RWPE2 (cell line): ENCODE measurements at regions not wholly inside any gene's neighbourhood (a gene's known extent, or its start where the extent isn't known, plus 50 kb on each side); places are given as distances from the start of the nearest gene placed in this dataset.
A peak's percentile ranks its signal among the peaks of the same experiment; 100 is the strongest.
"Not testable (repeated sequence)": the region's sequence is repeated elsewhere in the genome, so short reads cannot be mapped to it uniquely, and the experiment has no call there.

Source experiments
- ATAC-seq: fragments of 200-7000 bp; cut with Tn5 transposase; 3 replicates; pipeline ENCODE4 v1.9.1; 2021; ENCODE audit warnings: low read depth
- DNase-seq: peaks from one replicate; pipeline ENCODE4 v3.0.0-alpha.2; 2020; ENCODE audit warnings: low spot score
- H3K27ac ChIP-seq: fragments of 450-650 bp; 2 replicates; pipeline ENCODE4 v1.5.1; 2017; ENCODE audit warnings: mild to moderate bottlenecking; ENCODE audit not compliant: poor library complexity, severe bottlenecking
- H3K27me3 ChIP-seq: fragments of 250-450 bp; sonication (Bioruptor Pico); 2 replicates; pipeline ENCODE4 v1.5.1; 2021; ENCODE audit warnings: mild to moderate bottlenecking, moderate library complexity; ENCODE audit not compliant: insufficient read depth, poor library complexity, severe bottlenecking
- H3K36me3 ChIP-seq: fragments of 250-450 bp; sonication (Bioruptor Pico); 2 replicates; pipeline ENCODE4 v1.5.1; 2020; ENCODE audit warnings: low read depth, mild to moderate bottlenecking, moderate library complexity
- H3K4me1 ChIP-seq: fragments of 250-450 bp; sonication (Bioruptor Pico); 2 replicates; pipeline ENCODE4 v1.5.1; 2021; ENCODE audit warnings: mild to moderate bottlenecking, moderate library complexity; ENCODE audit not compliant: insufficient read depth, poor library complexity, severe bottlenecking
- H3K4me3 ChIP-seq: fragments of 250-450 bp; sonication (Bioruptor Pico); 2 replicates; pipeline ENCODE4 v1.5.1; 2021; ENCODE audit warnings: mild to moderate bottlenecking, moderate library complexity; ENCODE audit not compliant: severe bottlenecking
- H3K9me3 ChIP-seq: fragments of 250-450 bp; sonication (Bioruptor Pico); 2 replicates; pipeline ENCODE4 v1.5.1; 2021; ENCODE audit warnings: mild to moderate bottlenecking, moderate library complexity; ENCODE audit not compliant: severe bottlenecking
- CTCF ChIP-seq: fragments of 450-650 bp; IDR thresholded peaks from one replicate; pipeline ENCODE4 v1.5.1; 2017; ENCODE audit warnings: mild to moderate bottlenecking, moderate library complexity; ENCODE audit not compliant: poor library complexity, severe bottlenecking

DNA sequence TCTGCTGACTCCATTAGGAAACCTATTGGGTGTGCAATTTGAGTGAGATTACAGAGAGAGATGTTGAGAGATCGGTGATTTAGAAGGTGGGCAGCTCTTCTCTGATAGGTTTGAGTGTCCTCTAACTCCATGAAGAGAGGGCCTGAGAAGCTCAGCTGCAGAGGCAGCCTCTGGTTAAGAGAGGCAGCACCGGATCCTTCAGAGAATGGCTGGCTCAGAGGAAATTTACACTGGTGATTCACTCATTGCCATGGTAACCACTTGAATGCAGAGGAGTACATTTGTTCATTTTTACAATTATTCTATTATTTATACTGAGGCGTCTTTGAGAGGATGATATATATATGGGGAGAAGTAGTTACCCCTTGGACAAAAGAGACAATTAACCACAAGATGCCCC, 171.7 kb downstream of the PDGFRA start:
- Histone ChIP-seq H3K9me3 (no peaks in the 10 kb centered on the region), H3K36me3 (no peaks in the 10 kb centered on the region), H3K4me3 (no peak overlapping the region), H3K27ac (no peak overlapping the region), H3K27me3 (no peaks in the 10 kb centered on the region), H3K4me1 (no peaks in the 10 kb centered on the region)
- no peak for DNase-seq
- ATAC-seq, result peak; percentile 87
- TF ChIP-seq CTCF, result no peak

DNA sequence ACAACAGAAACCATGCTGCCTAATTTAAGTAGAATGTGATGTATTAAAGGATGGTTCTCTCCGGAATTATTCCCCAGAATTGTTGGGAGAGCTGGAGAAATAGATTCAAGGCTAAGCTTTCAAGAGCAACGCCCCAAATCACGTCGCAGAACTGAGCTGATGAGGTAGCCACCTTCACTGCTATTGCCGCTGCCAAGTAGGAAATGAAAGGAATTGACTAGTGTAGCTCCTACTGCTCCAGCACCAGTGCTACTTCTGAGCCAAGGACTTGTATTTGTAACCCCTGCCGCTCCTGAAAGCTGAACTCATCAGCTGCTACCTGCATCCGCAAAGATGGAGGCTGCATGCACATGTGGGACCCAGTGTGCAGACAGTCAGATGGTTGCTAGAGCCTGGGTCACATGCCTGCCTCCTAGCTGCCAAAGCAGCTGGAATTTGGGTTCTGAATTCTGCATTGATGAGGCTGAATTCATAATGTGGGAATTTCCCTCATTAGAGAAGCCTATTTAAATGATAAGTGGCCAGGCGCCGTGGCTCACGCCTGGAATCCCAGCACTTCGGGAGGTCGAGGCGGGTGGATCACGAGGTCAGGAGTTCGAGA, 173.9 kb downstream of the PDGFRA start:
- no peak for TF ChIP-seq CTCF
- Histone ChIP-seq H3K4me1 (no peaks in the 10 kb centered on the region), H3K27me3 (no peaks in the 10 kb centered on the region), H3K27ac (no peak overlapping the region), H3K4me3 (no peak overlapping the region), H3K36me3 (no peaks in the 10 kb centered on the region), H3K9me3 (no peaks in the 10 kb centered on the region)
- DNase-seq (no peak), ATAC-seq (no peak)

- H3K4me3 ChIP-seq, result no peak overlapping the region
- DNase-seq, result no peak
- no peaks in the 10 kb centered on the region for H3K9me3 ChIP-seq
- H3K27ac ChIP-seq, result no peak overlapping the region
- ATAC-seq, result no peak
- no peaks in the 10 kb centered on the region for H3K27me3 ChIP-seq
- no peak for TF ChIP-seq CTCF
- H3K36me3 ChIP-seq, result no peaks in the 10 kb centered on the region
- H3K4me1 ChIP-seq, result no peaks in the 10 kb centered on the region
Observed at GRCh38 chr4:54403700-54404453, 174.8 kb downstream of the PDGFRA start.

DNA sequence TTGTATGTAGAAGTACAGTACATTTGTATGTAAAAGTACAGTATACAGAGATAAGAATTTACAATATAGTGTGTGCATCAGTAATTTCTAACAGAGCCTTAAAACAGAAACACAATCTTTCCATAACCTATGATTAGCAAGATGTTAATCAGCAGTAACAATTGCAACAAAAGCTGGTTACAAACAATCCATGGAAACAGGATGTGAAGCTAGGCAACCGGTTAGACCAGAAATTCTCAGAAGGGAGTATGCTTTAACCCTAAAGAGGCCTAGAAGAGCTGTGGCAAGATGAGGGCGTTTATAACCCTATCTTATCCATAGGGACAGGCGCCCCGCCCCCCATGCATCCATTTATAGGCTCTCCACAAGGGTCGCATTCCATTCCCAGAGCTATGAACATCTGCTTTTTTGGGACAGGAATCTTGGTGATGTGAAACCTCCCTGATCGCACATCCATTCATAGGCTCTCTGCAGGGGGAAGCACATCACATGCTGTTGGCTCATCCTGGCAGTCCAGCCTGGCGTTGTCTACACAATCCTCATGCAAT, 180.3 kb downstream of the PDGFRA start:
- ATAC-seq, DNase-seq: not testable (repeated sequence)

GRCh38 chr4:54414545-54414944, 185.5 kb downstream of the PDGFRA start:
- H3K27ac ChIP-seq, result no peak overlapping the region
- H3K4me3 ChIP-seq, result no peak overlapping the region

More for the DNA sequence above, 180.3 kb downstream of the PDGFRA start:
- not testable (repeated sequence) for H3K4me3 ChIP-seq, H3K27me3 ChIP-seq, H3K9me3 ChIP-seq, H3K4me1 ChIP-seq, H3K27ac ChIP-seq, H3K36me3 ChIP-seq

More at GRCh38 chr4:54414545-54414944, 185.5 kb downstream of the PDGFRA start:
- Histone ChIP-seq H3K4me1 (peaks cover under 1% of the 10 kb centered on the region), H3K9me3 (no peaks in the 10 kb centered on the region), H3K27me3 (no peaks in the 10 kb centered on the region), H3K36me3 (no peaks in the 10 kb centered on the region)
- ATAC-seq, result no peak
- DNase-seq, result no peak
- no peak for TF ChIP-seq CTCF
